ENCODE measurements at regions not wholly inside any gene's neighbourhood (a gene's known extent, or its start where the extent isn't known, plus 50 kb on each side); places are given as distances from the start of the nearest gene placed in this dataset.

DNA sequence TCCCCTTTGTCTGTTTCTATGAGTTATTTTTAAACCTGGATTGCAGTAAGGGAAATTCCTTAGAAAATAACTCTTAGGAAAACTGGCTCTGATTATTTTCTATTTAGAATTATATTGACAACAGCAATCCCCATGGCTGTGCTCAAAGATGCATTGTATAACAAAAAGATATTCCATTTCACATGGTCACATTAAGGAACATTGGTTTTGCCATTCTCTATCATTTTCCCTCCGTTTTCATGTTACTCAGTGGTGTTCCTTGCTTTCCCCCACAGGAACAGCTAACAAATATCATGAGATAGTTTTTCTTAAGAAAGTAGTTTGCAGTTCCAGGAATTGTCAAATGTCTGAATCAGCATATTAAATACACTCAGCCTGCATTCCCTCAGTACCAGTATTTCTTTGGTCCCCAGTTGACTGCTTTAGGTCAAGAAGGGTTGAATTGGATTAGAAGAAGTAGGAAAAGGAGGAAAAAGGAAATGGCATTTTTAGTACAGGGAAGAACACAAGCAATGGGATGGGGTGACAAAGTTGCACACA is 436.7 kb downstream of the TNS3 start:
- no peak for DNase-seq

DNA sequence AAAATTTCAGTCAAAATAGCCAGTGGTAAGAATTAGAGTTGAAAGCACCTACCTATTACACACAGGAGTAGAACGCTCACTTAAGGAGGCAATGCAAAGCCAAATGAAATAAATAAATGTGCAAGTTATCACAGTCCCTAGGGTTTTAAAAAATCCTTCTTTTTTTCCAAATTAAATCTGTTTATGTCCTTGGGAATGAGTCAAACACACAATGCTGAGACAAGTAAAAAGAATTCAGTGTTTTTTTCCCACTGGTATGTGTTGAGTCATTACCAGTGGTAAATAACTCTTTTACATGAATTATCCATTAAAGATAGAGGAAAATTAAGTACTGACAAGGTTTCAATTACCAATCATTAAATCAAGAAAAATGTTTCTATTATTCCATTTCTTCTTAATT is 438.6 kb downstream of the TNS3 start:
- no peak for DNase-seq

DNA sequence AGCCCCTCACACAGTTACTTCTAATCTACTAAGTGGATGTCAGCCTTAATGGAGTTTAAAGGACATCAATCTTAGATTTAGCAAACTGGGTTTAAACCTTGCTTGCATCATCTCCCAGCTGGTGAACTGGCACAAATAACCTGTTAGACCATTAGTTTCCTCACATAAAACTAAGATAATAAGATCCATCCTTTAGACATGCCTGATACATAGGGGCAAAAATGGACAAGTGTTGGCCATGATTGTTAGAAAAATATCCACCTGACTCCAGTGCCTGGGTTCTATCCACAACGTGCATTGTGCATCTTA is 439.1 kb downstream of the TNS3 start:
- DNase-seq, result no peak

DNA sequence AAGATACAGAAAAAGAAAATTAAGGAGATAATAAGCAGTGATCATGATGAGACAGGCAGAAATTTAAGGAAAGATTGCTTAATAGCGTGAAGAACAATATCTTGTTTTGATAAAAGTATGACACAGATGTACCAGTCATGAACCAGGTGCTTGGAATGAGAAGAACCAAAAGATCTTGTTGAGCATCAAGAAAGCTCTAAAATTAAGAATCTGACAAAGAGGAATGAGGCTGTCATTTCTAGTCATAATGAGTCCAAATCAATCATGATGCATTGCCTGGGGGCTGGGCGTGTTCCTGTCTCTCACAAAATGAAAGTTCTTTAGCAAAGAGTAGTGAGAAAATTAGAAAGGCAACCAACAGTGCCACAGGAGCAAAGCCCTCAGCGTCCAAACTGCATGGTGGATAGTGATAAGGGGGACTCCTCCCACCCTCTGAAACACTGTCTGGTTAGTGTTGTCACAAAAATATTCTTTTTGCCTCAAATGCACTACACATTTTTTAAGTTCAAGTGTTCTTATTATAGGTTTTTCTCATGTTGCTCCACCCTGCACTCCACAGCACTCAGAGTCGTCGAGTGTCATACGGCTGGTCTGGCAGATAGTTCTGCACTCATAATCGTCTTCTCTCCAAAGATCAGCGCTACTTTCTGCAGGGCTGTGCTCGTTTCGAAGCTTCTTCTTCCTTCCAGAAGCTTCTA is 439.6 kb downstream of the TNS3 start:
- DNase-seq, result no peak

DNA sequence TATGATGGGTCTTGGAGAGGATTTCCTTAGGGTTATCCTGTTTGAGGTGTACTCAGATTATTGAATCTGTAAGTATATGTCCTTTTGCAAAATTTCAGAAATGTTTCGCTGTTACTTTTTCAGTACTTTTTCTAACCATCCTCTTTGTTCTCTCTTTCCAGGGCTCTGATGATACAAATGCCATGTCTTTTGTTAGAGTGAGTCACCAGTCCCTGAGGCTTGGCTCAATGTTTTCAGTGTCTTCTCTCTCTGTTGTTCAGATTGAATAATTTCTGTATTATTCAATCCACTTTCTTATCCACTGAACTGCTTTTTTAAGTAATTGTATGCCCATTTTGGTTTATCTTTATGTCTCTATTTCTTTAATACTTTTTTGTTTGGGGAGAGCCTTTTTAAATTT is 449.4 kb downstream of the TNS3 start:
- DNase-seq, result no peak

DNA sequence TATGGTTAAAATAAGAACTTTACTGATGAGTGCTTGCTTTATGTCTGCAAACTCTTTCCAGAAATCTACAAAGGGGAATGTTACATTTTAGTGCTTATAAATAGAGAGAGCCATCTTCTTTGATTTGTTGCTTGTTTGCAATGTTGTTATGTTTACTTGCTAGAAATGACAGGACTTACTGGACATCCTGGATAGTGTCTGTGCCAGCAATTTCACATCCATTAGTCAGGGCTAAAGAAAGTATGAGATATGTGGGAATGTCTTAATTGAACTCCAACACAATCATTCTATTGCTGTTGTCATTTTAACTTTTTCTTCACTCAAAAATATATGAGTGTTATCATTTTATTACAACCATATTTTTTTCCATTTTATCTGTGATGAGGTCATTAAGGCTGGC is 453.2 kb downstream of the TNS3 start:
- no peak for DNase-seq

DNA sequence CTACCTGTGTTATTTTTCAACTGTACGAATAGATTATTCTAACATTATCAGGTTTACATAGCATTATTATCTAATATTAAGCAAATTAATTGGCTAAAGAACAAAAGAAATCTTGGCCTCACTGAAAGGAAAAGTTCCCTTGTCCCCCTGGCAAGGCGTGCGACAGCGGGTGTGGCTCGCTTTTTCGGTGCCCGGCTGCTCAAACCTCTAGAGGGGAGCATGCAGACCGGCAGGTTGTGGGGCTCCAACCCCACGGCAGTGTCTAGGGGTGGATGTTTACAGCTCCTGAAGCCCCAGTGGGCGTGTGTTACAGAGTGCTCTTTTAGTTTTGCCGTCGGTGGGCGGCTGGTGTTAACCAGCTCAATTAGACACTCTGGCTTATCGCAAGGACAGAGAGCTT is 456.4 kb downstream of the TNS3 start:
- DNase-seq, result no peak

DNA sequence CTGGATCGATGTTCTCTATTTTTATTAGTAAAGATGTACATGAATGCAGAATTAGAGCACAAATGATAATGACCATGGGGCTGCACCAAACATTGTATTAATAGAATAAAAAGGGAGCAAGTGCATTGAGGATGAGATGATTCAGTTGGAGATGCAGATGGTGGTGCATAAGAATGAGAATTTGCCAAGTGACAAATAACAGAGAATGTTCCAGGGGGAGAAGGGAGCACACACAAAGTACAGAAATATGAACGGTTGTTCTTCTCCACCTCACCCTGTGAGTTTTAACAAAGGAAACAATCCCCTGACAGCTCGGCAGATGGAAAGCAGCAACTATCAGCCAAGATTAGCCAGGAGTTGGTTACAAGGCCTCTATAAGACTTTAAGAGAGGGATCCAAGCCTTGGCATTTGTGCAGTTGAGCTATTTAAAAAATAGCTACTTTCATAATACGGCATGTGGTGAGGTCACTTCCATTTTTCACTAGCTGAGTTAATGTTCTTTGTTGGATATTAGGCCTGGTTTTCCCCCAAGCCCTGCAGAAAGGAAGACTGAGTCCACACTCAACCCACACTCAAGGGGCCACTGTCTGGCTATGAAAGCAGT is 462.5 kb downstream of the TNS3 start:
- no peak for DNase-seq

DNA sequence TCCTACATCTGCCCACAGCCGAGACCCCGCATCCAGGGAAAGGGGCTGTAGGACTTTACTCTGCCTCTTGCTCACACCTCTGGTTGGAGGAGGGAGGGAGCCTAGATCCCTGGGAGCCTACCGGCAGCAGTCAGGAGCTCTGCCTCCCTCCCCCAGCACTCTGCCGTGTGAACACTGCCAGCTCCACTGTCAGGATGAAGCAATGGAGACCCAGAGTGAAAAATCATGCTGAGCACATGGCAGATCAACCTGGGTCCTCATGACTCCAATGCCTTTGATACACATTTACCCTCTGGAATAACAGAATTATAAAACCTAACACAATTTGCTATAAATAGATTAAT is 477.7 kb downstream of the TNS3 start:
- no peak for DNase-seq

DNA sequence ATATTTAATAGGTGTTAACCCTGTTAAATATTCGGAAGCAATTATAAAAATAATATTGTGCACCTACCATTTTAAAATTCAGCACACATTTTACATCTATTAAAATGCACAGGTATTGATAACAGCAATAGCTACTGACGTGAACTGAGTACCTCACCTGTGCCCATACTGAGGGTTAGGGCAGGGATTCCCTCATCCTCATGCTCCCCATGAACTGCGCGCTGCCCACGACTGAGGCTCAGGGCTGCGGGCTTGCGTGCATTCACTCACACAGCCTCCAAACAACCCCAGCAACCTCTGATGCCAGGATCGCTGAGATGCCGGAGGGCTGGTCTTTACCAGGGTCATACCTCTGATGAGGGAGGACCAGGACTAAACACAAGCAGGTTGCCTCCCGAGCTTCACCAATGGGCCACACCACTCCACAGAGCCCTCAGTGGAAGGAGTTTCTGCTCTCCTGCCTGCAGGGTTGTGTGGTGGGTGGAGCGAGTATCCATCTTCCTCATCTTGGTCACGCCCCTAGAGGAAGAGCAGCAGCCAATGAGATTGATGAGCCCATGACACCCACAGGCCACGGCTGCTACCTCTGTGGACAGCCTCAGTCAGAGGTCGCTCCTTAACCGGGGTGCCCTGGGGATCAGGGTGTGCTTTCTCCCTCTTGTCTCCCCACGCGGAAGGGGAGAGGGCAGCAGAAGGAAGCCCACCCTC is 478.3 kb downstream of the TNS3 start:
- no peak for DNase-seq

DNA sequence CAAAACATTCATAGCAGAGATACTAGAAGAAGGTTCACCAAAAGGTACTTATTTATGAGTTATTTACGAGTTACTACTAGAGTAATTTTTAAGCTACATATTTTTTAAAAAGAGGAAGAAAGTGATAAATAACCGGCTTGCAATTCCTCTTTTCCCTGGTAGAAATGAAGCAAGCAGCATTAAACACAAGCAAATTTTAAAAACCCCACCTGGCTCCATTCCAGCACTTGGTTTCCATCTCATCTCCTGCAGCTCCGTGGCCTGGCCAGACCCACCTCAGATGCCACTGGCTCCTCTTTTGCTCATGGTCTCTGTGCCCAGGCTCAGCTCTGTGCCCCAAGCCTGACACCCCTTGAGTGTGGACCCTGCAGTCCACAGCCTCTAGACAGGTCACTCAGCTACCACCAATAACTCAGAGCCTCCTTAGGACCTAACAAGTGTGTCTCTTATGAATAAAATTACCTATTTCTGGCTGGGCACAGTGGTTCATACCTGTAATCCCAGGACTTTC is 479.5 kb downstream of the TNS3 start:
- DNase-seq, result no peak

DNA sequence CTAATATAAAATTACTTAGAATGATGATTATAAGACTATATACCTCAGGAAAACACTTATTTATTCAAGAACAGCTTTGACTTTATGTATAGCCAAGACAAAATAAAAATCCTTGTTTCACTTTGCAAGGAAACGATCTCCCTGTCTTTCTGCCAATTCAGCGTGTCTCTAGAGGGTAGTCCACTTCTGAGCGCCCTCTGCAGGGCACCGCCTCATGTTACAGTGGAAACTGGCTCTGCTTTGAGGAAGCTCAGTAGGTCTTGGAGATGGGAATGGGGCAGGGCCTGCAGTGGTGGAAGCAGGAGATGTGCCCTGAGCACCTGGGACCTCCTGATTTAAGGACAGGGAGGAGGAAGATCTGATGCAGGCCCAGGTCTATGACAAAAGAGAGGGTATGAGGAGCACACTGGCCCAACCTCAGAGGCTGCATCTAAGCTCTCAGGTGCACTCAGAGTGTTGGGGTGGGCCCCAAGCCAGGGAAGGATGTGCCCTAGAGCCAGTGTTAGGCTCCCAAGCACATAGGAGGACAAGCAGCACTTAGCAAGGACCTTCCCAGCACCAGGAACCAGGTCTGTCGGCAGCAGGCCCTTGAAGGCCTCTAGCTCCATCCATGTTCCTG is 481.0 kb downstream of the TNS3 start:
- no peak for DNase-seq

DNA sequence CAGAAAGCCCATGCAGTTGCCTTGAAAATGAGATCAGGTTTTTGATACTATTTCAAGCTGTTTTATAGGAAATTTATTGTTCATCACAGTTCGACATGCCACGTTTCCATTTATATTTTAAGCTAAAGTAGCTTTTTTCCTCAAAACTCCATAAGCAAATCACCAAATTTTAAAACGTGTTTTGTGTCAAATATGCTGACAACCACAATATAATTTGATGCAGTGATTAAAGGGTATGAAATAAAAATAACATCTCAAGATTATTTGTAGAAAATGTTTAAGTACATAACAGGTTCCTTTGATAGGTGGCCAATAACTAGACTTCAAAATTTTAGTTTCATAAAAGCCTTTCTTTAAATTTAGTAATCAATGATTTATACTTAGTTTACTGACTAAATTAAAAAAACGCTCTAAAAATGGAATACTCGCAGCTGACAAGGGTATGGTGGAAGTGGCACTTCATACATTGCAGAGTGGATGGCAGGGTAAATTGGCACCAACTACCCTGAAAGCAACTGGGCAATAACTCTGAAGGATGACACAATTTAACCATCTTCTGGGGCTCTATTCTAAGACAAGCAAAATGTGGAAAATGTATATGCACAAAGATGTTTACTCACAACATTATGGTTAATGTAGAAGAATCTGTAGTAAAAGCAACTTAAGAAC is 481.6 kb downstream of the TNS3 start:
- no peak for DNase-seq

DNA sequence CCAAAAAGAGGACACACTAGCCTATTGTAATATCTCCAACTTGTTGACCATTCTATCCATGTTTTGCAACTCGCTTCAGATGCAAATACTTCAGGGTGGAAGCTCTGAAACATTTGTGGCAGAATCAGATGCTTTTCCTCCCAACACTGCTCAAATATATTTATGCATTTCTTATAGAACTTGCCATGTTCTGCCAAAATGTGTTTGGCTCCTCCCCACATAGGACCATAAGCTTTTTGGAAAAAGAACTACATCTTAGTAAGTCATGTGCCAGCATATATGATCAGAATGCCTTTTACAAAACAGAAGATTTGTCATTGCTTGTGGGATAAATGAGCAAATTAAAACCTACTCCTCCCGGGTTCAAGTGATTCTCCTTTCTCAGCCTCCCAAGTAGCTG is 484.5 kb downstream of the TNS3 start:
- DNase-seq, result no peak

DNA sequence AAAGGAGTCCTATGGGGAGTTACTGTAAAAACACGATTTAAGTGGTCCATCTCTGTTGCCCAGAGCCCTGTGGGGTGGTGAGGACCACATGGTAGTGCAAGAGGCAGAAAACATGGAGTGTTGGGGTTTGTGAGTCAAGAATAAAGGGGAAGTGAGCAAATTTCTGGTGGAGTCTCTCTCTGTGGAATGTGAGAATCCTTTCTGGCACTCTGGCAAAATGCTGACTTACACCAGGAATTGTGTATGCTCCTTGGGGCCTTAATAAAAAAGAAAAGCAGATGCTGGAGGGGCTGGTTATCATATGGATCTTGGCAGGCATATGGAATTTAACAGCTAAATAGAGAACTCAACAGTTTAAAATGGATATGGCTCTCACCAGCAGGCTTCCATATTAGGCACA is 486.0 kb downstream of the TNS3 start:
- no peak for DNase-seq

DNA sequence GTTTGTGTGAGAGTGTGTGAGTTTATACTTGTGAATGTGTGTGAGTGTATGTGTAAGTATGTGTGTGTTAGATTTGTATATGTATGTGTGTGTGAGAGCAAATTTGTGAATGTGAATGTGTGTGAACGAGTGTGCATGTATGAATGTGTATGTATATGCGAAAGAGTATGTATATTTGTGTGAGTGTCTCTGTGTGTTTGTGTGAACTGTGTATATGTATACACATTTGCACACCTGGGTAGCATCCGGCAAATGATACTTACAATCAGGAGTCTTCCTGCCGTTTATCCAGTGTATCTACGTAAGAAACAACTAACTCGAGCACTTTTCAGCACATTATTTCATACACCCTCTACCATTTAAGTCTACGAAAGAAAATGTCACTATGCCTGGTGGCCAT is 487.4 kb downstream of the TNS3 start:
- DNase-seq, result no peak

DNA sequence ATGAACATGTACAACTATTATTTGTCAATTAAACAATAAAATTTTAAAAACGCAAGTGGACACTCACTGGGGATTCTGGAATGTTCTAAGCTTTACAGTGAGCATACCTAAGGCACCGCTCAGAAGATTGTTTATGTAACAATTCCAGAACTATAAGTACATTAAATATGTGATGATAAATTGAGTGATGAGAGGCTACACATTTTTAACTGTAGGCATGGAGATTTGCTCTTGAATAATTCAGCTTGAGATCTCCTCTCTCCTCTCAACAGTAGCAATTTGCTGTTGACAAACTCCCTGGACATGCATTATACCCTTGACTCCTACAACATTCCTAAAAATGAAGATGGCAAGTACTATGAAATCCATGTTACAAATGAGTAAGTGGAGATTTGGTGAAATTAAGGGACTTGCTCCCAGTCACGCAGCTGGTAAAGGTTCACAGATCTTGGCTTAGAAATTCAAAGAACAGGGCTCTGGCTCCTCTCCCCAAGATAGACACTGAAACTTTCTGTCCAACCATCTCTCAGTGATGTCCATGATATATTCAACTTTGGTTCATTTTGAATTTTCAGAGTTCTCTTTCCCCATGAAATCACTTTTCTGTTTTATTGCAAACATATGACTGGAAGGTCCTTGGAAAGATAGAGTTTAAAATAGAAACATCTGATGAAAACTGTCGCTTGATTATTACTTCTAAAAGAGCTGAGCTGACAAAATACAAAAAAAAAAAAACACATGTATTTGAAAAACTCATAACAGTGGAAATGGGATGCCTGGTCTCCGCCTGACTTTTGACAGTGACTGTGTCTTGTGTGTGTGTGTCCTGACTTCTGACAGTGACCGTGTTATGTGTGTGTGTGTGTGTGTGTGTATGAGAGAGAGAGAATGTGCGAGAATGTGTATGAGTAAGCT is 488.3 kb downstream of the TNS3 start:
- no peak for DNase-seq

DNA sequence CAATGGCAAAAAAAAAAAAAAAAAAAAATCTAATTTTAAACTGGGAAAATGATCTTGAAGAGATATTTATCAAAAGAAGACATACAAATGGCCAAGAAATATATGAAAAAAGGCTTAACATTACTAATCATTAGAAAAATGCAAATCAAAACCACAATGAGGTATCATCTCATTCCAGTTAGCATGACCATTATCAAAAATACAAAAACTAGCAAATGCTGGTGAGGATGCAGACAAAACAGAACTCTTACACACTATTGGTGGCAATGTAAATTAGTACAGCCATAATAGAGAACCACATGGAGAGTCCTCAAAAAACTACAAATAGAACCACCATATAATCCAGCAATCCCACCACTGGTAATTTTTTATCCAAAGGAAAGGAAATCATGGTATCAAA is 489.6 kb downstream of the TNS3 start:
- DNase-seq, result no peak

DNA sequence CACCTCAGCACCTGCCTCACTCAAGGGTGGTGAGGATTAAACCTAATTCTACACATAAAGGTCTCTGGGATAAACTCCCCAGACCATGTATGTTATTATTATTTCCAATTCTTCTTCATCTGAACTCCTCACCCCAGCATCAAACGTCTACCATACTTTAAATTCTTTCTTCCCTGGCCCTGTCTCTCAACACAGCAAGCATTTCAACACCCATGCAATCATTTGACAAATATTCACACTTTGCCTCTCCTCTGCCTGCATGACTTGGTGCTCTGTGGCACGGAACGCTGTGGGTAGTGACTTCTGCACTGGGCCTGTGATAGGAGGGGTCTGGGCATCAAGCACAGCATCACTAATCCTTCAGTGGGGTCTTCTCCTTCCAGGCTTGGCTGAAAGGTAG is 490.8 kb downstream of the TNS3 start:
- no peak for DNase-seq

DNA sequence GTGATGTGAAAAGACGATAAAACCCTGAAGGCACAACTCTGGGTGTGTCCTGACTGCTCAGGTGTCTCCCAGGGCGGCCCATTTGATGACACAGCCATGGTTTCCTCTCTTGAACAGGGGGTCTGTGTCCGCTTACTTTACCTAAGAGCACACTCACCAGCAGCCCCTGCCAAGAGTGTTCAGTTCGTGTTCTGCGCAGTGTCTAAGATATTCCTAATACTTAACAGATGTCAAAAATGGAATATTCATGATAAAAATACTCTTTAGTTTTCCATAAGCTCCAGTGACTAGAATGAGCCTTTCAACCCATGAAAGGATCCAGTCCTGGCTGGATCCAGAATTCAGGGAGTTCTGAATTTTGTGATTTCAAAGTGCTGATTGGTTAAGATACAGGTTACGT is 492.4 kb downstream of the TNS3 start:
- DNase-seq, result no peak

DNA sequence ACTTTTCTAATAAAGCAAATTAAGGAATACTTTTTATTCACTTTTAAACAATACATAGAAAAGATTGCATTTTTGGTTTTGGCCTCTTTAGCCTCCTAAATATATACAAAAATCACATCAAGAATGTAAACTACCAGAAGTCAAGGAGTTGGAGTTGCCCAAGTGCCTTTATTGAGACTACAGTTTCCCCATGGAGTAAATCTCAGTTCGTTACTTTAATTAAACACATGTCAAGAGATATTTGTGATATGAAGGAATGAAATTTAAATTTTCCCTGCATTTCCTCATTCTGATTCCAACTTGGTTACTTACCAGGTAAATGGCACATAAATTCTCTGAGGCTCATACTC is 492.9 kb downstream of the TNS3 start:
- no peak for DNase-seq

DNA sequence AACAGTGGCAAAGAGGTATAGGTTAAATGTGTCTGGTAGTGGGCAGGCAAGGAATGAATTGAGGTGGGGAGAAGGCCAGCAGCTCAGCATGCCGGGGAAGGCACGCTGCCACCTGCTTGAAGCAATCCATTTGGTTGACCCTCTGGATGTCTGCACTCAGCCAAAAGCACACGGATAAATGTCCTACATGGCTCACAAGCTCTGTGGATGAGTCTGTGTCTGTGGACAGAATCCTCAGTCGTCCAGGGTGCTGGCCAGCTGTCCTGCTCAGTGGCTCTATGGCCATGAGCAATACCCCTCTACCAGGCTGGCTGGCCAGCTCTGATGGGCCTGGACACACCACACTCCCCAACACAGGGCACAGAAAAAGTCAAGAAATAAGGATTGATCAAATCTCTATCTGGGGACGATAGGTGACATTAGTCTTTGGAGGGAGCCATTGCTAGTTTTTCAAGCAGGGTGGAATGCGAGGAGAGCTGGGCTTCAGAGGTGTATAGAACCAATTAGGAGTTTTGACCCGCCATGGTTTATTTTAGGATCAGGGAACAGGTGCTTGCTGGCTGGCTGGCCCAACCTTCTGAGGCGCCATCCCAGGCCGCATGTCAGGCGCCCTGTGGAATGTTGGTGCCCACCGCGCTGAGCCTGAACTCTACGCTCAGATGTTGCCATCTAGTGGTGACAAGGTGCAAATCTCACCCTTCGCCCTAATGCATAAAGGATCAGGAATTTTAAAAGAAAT is 493.4 kb downstream of the TNS3 start:
- DNase-seq, result peak; percentile 1

Measured in NCI-H446 treated with DMSO at 0.1 percent for 48 hours (cell line).